DND-41 (cell line): ENCODE measurements at regions not wholly inside any gene's neighbourhood (a gene's known extent, or its start where the extent isn't known, plus 50 kb on each side); places are given as distances from the start of the nearest gene placed in this dataset.

Source experiments
- ATAC-seq: fragments of 200-7000 bp; cut with Tn5 transposase; 3 replicates; pipeline ENCODE4 v1.9.1; 2021; ENCODE audit warnings: low read depth; ENCODE audit not compliant: insufficient read depth
- DNase-seq: peaks from one replicate; pipeline ENCODE4 v3.0.0-alpha.2; 2020
- H2AFZ ChIP-seq: 2 replicates; pipeline ENCODE4 v1.6.0; 2012; ENCODE audit warnings: low read depth, low read length
- H3K27ac ChIP-seq: 2 replicates; pipeline ENCODE4 v1.5.1; 2012; ENCODE audit warnings: low read length, inconsistent platforms
- H3K27me3 ChIP-seq: fragments of 200-600 bp; sonication (generic); 2 replicates; pipeline ENCODE4 v1.6.0; 2012; ENCODE audit warnings: low read length, mild to moderate bottlenecking, inconsistent platforms; ENCODE audit not compliant: insufficient read depth, poor library complexity
- H3K36me3 ChIP-seq: 2 replicates; pipeline ENCODE4 v1.5.1; 2012; ENCODE audit warnings: low read length, inconsistent platforms; ENCODE audit not compliant: insufficient read depth
- H3K4me1 ChIP-seq: 2 replicates; pipeline ENCODE4 v1.5.1; 2012; ENCODE audit warnings: mild to moderate bottlenecking, low read length; ENCODE audit not compliant: insufficient read depth
- H3K4me2 ChIP-seq: 2 replicates; pipeline ENCODE4 v1.6.0; 2012; ENCODE audit warnings: mild to moderate bottlenecking, moderate library complexity, low read length, inconsistent platforms; ENCODE audit not compliant: insufficient read depth
- H3K4me3 ChIP-seq, 2 experiments: fragments of 200-600 bp in 1 of 2; shearing (Covaris generic) in 1 of 2; 2 replicates each; pipeline ENCODE4 v1.5.1; 2012 to 2016; ENCODE audit warnings: inconsistent platforms in 2 of 2, low read length in 2 of 2, mild to moderate bottlenecking in 2 of 2, low read depth in 1 of 2, moderate library complexity in 1 of 2
- H3K79me2 ChIP-seq: 2 replicates; pipeline ENCODE4 v1.6.0; 2012; ENCODE audit warnings: low read length, inconsistent platforms; ENCODE audit not compliant: insufficient read depth
- H3K9ac ChIP-seq: 2 replicates; pipeline ENCODE4 v1.6.0; 2012; ENCODE audit warnings: low read depth, mild to moderate bottlenecking, inconsistent platforms, low read length, moderate library complexity
- H3K9me3 ChIP-seq: 2 replicates; pipeline ENCODE4 v1.5.1; 2012; ENCODE audit warnings: low read length, moderate library complexity, mild to moderate bottlenecking, inconsistent platforms; ENCODE audit not compliant: insufficient read depth, severe bottlenecking
- H4K20me1 ChIP-seq: 2 replicates; pipeline ENCODE4 v1.6.0; 2012; ENCODE audit warnings: low read length; ENCODE audit not compliant: insufficient read depth
- EZH2 ChIP-seq: IDR thresholded peaks from 3 replicates; pipeline ENCODE4 v1.6.1; 2012; ENCODE audit warnings: borderline replicate concordance, low read depth, mild to moderate bottlenecking, moderate library complexity, low read length, inconsistent platforms; ENCODE audit not compliant: severe bottlenecking
- TF ChIP-seq, protein P1 (sequence below): IDR thresholded peaks from 2 replicates; pipeline ENCODE4 v1.5.1; 2012; ENCODE audit warnings: borderline replicate concordance, low read length, moderate library complexity, mild to moderate bottlenecking; ENCODE audit not compliant: poor library complexity, severe bottlenecking; ENCODE audit errors: extremely low read depth

DNA sequence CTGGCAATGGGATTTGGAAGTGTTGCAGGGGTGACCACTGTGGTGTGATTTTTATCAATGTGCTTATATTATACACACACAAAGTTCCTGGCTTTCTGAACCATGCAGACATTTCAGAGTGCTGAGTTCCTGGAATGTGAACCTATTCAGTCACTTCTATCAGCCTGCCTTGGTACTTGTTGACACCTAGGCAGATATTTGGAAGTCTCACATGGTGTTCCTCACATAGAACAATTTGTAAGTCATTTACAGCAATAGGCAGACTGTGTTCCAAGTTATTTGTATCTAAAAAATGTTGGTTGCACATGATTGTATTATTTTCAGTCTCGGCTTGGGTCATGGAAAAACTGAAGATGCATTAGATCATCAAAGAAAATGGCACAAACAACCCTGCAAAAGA is 182.2 kb downstream of the SREK1 start:
- Histone ChIP-seq H3K9ac (no peak overlapping the region), H3K4me3 (no peak overlapping the region), H2AFZ (no peak overlapping the region), H3K4me2 (no peak overlapping the region), H3K27me3 (no peaks in the 10 kb centered on the region), H4K20me1 (no peaks in the 10 kb centered on the region), H3K9me3 (no peaks in the 10 kb centered on the region), H3K27ac (no peak overlapping the region), H3K4me1 (no peaks in the 10 kb centered on the region), H3K79me2 (no peaks in the 10 kb centered on the region), H3K36me3 (no peaks in the 10 kb centered on the region)
- DNase-seq (no peak), ATAC-seq (no peak)
- TF ChIP-seq, protein P1, sequence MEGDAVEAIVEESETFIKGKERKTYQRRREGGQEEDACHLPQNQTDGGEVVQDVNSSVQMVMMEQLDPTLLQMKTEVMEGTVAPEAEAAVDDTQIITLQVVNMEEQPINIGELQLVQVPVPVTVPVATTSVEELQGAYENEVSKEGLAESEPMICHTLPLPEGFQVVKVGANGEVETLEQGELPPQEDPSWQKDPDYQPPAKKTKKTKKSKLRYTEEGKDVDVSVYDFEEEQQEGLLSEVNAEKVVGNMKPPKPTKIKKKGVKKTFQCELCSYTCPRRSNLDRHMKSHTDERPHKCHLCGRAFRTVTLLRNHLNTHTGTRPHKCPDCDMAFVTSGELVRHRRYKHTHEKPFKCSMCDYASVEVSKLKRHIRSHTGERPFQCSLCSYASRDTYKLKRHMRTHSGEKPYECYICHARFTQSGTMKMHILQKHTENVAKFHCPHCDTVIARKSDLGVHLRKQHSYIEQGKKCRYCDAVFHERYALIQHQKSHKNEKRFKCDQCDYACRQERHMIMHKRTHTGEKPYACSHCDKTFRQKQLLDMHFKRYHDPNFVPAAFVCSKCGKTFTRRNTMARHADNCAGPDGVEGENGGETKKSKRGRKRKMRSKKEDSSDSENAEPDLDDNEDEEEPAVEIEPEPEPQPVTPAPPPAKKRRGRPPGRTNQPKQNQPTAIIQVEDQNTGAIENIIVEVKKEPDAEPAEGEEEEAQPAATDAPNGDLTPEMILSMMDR = no peak
- TF ChIP-seq EZH2 = no peak

DNA sequence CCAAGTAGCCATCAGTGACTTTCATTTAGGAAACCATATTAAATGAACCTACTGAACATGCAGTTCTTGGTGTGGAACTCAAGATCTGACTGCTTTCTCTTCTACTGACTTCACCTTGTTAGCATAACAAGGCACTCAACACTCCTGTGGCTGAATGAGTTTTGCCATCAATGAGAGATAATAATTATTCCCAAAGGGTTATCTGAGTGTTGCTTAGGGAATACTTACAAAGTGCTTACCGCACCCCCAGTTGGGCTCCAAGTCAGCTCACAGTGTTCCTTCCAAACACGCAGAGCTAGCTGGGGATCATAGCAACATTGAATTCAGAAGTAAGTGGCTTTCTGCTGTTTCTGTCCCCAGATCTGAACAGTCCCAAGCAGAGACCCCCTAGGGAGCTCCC is 182.9 kb downstream of the SREK1 start:
- DNase-seq (no peak), ATAC-seq (no peak)
- Histone ChIP-seq H3K4me2 (no peak overlapping the region), H2AFZ (no peak overlapping the region), H3K27ac (no peak overlapping the region), H3K27me3 (no peaks in the 10 kb centered on the region), H3K9me3 (no peaks in the 10 kb centered on the region), H3K4me3 (no peak overlapping the region), H3K36me3 (no peaks in the 10 kb centered on the region), H3K4me1 (no peaks in the 10 kb centered on the region), H4K20me1 (no peaks in the 10 kb centered on the region), H3K79me2 (no peaks in the 10 kb centered on the region), H3K9ac (no peak overlapping the region)
- TF ChIP-seq, protein P1 = no peak
- TF ChIP-seq EZH2 = no peak

DNA sequence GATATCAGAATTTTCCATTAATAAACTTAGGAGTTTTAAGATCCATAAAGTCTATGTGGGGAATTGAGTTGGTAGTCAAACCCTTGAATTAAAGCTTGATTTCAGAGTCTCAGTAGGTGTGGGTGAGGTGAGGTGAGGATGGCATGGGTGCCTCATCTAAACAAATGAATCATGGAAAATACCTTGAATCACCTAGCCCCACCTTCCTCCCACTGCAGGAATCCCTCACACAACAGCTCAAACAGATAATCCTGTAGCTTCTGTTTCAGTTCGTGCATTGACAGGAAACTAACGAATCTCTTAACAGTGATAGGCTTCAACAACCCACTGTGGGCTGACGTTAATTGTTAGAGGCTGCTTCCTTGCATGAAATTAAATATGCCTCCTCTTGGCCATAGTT is 185.0 kb downstream of the SREK1 start:
- no peaks in the 10 kb centered on the region for H3K36me3 ChIP-seq
- TF ChIP-seq, protein P1 = no peak
- no peak for TF ChIP-seq EZH2

DNA sequence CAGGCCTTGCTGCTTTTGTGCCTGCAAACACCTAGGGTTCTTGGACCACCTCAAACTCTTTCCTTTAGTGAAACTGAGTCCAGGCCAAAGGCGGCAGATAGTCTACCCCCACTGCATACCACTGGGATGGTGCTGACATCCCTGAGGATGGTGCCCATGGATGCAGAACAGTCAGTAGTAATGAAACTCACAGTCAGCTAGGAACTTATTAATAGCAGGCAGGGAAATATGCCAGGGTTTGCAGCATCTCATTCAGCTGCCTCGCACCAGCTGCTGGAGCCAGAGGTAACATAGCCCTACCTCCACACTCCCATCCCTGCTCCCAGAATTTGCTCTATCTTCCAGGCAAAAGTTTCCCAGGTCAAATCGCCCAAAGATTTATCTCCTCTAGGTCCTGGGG is 189.1 kb downstream of the SREK1 start:
- H4K20me1 ChIP-seq = no peaks in the 10 kb centered on the region
- no peaks in the 10 kb centered on the region for H3K27me3 ChIP-seq
- no peaks in the 10 kb centered on the region for H3K79me2 ChIP-seq
- no peak overlapping the region for H2AFZ ChIP-seq
- no peaks in the 10 kb centered on the region for H3K9me3 ChIP-seq
- H3K36me3 ChIP-seq = no peaks in the 10 kb centered on the region
- TF ChIP-seq, protein P1 = no peak
- TF ChIP-seq EZH2 = no peak
- no peak for ATAC-seq
- no peak overlapping the region for H3K4me2 ChIP-seq
- DNase-seq = no peak
- no peak overlapping the region for H3K9ac ChIP-seq
- H3K4me1 ChIP-seq = no peaks in the 10 kb centered on the region
- no peak overlapping the region for H3K27ac ChIP-seq
- H3K4me3 ChIP-seq = no peak overlapping the region

More for the DNA sequence above, 185.0 kb downstream of the SREK1 start:
- ATAC-seq = no peak
- no peaks in the 10 kb centered on the region for H3K79me2 ChIP-seq
- H3K9ac ChIP-seq = no peak overlapping the region
- H3K9me3 ChIP-seq = no peaks in the 10 kb centered on the region
- H4K20me1 ChIP-seq = no peaks in the 10 kb centered on the region
- no peak overlapping the region for H3K4me2 ChIP-seq
- H2AFZ ChIP-seq = no peak overlapping the region
- H3K27ac ChIP-seq = no peak overlapping the region
- H3K4me1 ChIP-seq = no peaks in the 10 kb centered on the region
- no peak for DNase-seq
- no peak overlapping the region for H3K4me3 ChIP-seq
- no peaks in the 10 kb centered on the region for H3K27me3 ChIP-seq
